Choroid plexus epithelial cell (primary cell): ENCODE measurements at regions not wholly inside any gene's neighbourhood (a gene's known extent, or its start where the extent isn't known, plus 50 kb on each side); places are given as distances from the start of the nearest gene placed in this dataset.

Source experiments
- DNase-seq: peaks from one replicate; pipeline ENCODE4 v3.0.0-alpha.2; 2010; ENCODE audit warnings: low read depth
- H3K4me3 ChIP-seq: 2 replicates; pipeline ENCODE4 v1.5.1; 2011; ENCODE audit warnings: low read depth, mild to moderate bottlenecking, control low read depth, low read length, moderate library complexity
- TF ChIP-seq, protein P1 (sequence below): conservative IDR thresholded peaks from 2 replicates; pipeline ENCODE4 v1.5.1; 2011; ENCODE audit warnings: low read depth, mild to moderate bottlenecking, control low read depth, inconsistent platforms, low read length, moderate library complexity

DNA sequence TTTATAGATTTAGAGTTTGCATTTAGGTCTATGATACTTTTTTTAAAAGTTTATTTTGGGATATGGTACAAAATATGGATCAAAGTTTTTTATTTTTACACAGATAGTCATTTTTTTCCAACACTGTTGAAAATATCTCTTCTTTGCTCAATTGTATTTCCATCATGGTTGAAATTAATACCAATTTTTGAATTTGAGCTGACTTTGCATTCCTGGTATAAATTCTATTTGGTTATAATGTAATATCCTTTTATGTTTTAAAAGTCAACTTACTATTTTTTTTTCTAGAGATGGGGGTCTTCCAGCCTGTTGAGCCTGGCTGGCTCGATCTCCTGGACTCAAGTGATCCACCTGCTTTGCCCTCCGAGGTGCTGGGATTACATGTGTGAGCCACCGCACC lies 620.1 kb downstream of the OLFM4 start:
- DNase-seq: no peak
- H3K4me3 ChIP-seq: no peak overlapping the region
- TF ChIP-seq, protein P1, sequence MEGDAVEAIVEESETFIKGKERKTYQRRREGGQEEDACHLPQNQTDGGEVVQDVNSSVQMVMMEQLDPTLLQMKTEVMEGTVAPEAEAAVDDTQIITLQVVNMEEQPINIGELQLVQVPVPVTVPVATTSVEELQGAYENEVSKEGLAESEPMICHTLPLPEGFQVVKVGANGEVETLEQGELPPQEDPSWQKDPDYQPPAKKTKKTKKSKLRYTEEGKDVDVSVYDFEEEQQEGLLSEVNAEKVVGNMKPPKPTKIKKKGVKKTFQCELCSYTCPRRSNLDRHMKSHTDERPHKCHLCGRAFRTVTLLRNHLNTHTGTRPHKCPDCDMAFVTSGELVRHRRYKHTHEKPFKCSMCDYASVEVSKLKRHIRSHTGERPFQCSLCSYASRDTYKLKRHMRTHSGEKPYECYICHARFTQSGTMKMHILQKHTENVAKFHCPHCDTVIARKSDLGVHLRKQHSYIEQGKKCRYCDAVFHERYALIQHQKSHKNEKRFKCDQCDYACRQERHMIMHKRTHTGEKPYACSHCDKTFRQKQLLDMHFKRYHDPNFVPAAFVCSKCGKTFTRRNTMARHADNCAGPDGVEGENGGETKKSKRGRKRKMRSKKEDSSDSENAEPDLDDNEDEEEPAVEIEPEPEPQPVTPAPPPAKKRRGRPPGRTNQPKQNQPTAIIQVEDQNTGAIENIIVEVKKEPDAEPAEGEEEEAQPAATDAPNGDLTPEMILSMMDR: no peak

DNA sequence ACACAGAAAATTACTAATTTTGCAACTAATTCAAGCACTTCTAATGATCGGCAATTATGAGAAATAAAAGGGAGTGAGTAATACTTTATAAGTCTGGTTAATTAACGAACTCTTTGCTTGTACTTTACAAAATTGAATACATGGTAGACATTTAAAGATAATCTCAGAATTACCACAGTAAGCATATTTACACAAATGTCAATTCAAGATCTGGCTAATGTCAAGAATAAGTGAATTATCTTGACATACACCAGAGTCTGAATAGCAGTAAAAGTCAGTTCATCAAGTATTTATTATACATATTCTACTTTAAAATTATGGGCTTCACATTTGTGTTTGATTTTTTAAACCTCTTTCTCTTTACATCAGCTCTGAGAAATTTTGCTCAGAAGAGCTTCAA lies 643.4 kb downstream of the OLFM4 start:
- TF ChIP-seq, protein P1: no peak
- no peak overlapping the region for H3K4me3 ChIP-seq
- DNase-seq: no peak

DNA sequence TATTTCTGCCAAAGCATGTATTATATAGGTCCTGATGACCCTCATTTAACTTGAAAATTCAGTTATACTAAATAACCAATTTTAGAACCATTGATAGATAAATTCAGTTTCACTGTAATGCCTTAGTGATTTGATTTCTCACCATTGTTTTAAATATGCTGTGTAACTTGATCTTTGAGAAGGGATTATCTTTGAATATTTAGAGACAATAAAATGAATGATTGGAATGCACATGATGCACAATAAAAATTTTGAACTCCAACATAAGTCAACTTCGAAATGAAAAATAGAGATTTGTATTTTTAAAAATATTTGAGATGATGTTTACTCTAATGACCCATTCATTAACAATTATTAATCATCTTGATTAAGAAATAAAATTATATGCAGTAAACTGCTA lies 654.5 kb downstream of the OLFM4 start:
- DNase-seq: no peak
- TF ChIP-seq, protein P1: no peak
- H3K4me3 ChIP-seq: no peak overlapping the region

DNA sequence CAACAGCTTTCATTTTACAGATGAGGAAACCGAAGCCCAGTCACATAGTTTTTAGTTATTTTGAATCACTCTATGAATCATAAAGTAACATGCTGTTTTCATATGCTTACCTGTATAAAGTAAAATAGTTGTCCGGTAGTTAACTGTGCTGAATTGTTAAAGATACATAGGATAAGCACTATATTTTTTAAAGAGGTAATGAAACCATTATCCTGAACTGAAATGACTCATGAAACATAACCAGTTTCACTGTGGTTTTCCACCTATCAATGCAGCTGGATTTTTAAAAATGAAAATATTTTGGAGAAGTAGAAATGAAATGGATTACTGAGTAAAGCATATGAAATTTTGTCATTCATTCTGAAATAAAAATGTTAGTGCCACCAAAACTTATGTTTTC lies 655.0 kb downstream of the OLFM4 start:
- TF ChIP-seq, protein P1: no peak

DNA sequence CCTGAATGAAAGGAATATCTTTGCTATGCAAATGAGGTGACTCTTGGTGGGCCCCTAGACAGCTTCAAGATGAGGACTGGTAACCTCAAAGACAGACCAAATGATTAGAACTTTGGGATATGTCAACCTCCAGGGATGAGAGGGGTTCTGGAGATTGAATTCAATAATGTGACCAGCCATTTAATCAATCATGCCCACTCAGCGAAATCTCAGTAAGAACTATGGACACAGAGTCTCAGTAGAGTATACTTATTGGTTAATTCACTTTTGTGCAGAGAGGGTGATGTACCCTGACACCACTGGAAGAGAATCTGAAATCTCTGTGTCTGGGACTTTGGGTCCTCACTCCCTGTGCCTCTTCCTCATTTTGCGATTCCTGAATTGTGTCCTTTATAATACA lies 662.8 kb downstream of the OLFM4 start:
- TF ChIP-seq, protein P1: no peak
- no peak overlapping the region for H3K4me3 ChIP-seq
- no peak for DNase-seq

More for the DNA sequence above, 655.0 kb downstream of the OLFM4 start:
- no peak for DNase-seq
- H3K4me3 ChIP-seq: no peak overlapping the region

DNA sequence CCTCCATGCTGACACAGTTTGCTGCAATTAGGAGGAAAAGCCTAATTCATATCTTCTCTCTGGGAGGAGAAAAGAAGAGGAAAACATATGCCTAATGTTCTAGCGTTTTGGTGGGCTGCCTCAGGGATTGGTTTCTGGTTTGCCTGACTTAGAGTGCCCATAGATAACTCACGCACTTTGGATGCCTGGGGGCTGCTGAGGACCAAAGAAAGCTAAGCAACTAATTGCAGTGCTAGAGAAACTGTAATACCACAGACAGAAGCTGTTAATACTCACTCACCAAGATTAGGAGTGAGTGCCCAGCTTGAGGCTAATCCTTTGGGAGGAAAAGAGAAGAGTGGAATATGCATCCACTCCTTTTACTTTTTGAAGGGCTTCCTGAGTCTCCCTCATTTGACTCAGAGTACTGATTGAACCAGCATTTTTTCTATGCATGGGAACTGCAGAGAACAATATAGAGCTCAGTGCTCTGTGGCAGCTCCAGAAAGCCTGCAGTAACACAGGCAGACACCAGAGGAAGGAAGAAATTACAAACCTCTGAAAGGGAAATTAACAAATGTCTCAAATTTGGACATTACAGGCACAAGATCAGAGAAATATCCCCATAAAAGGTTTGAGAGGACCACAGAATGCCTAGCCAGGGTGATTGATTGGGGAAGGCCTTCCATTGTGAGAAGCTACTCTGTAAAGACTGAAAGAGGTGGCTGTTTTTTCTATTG lies 666.4 kb downstream of the OLFM4 start:
- H3K4me3 ChIP-seq: no peak overlapping the region
- TF ChIP-seq, protein P1: no peak
- no peak for DNase-seq

DNA sequence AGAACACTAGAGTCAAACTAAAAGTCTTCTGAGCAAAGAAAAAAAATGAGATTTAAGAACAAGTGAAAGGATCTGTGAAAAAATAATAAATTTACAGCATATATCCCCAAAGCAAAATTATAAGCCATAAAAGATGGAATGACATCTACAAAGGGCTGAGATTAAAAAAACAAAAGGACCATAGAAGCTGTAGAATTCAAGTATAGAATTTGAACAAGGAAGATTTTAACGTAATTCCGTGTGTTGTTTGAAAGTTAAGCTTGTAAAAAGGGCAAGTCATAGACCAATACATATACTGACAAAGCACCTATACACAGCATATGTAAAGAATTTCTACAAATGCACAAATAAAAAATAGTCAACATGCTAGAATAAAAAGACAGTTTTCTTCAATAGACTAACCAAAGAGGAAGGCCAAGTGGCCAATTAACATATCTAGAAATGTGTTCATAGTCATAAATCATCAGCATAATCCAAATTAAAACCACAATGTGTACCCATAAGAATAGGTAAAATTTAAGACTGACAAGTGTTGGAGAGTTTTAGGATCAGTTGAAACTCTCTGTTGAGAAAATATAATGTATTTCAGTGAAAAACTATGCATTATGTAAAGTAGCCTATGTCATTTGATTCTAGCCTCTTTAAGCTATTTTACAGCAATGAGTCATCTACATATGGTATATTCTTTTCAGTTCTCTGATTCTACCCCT lies 674.9 kb downstream of the OLFM4 start:
- no peak for DNase-seq
- no peak overlapping the region for H3K4me3 ChIP-seq
- TF ChIP-seq, protein P1: no peak
